Activated gamma-delta T cell treated with Interleukin-2 at 50 U/mL for 16 hours (primary cell): ENCODE measurements at regions not wholly inside any gene's neighbourhood (a gene's known extent, or its start where the extent isn't known, plus 50 kb on each side); places are given as distances from the start of the nearest gene placed in this dataset.

Source experiments
- DNase-seq: peaks from one replicate; pipeline ENCODE4 v3.0.0-alpha.2; 2020

DNA sequence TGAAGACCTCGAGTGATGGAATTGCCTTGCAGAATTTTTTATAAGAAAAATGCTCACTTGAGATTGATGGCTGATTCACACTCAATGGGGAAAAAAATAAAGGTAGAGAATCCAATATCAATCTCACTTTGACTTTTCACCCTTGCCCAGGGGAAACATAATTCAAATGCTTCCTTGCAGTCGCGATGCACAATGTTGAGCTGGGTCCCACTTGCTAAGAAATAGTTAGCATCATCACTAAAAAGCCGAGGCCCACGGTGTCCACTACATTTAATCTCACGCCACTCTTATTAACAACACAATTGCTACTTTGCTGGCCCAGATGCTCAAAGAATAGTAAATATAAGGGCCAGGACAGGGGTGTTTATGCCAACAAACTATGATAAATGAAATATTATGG lies 223.4 kb downstream of the SPTSSA start:
- no peak for DNase-seq

DNA sequence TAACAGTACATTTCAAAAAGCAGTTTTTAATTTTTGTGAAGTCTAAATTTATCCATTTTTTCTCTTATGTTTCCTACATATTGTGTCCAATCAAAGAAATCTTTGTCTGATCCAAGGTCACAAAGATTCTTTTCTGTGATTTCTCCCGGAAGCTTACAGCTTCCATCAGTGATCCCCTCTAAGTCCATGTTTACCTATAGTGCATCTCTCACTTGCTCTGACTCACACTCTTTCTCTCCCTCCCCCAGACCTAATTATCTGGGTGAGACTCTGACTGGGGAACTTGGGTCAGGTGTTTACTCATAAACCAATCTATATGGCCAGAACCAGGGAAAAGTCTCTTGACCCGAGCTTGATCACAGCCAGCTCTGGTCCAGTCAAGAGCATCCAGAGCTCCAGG lies 224.4 kb downstream of the SPTSSA start:
- no peak for DNase-seq

DNA sequence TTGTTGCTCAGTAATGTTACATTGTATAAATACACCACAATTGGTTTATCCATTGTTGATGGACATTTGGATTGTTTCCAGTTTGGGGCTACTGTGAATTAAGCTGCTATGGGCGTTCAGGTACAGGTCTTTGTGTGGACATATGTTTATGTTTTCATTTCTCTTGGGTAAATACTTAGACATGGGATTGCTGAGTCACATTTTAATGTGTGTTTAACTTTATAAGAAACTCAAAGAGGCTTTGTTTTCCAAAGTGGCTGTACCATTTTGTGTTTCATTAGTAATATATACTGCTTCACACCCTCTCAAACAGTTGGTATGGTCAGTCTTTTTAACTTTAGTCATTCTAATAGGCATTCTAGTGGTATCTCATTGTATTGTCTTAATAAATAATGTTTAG lies 225.0 kb downstream of the SPTSSA start:
- no peak for DNase-seq

DNA sequence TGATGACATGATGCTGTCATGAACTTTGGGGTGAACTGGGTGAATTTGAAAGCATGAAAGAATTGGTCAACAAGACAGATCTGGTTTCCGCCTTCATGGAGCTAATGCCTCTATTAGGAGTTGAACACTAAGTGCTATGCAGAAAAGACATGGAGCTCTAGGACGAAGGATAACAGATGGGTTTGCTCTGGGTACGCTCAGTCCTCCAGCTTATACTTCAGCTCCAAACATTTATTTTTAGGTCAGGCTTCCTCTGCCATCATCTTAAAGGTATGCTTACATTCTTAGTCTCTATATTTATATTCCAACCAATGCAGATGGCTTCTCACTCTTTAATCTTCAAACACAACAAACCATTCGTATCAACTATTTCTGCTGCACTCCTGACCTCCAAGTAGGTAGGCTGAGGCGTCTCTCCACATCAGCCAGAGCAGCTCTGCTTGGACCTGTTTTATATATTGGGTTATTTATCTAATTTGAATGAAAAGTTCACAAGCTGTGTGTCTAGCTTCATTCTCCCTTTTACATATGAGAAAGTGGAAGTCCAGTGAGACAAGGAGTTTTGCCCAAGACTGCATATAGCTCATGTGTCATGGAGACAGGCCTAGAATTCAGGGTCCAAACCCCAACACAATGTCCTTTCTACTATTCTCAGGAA lies 226.3 kb downstream of the SPTSSA start:
- DNase-seq: no peak

DNA sequence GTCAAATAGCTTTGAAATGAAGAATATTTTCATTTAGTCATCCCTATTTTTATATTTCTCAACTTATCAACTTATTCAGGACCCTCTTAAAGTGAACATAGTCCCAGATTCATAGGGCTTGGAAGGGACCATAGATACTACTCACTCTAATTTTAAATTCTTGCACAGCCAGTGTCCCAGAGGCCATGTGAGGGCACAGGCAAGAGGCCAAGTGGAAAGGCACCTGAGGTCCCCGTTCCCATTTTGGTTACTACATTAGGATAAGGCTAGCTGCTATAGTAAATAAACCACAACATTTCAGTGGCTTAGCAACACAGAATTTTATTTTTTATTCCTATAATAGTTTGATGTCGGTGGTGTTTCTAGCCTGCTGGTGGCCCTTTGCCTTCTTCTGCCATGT lies 227.8 kb downstream of the SPTSSA start:
- no peak for DNase-seq

DNA sequence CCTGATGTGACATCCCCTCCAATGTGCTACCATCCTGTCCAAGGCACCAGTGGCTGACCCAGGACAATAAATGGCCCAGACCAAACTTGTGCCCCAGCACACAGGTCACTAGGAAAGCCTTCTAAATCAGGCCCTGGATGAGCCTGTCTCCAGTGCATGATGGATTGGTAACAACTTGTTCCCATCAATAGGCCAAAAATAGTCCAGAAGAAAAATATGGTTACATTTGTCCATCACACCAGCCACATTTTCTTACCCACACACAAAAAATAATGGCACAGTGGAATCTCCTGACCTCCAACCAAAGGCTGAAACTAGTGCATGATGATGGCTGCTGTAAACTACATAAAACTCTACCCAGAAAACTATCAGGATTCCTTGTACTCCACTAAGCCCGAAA lies 228.4 kb downstream of the SPTSSA start:
- no peak for DNase-seq

DNA sequence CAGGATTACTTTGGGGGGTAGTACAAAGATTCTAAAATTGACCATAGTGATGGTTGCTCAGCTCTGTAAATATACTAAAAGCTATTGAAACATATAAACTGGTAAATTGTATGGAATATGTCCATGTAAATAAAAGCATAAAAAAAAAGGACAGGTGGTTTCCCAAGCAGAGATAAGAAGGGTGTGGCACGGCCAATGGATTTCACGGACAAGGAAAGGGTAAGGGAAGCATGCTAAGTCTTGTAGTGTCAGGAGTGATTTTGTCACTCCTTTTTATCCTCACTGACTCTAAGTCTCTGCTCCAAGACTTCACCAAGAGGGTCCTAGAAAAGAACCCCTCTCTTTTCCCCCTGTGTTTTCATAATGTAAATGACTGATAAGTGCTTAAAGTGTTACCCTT lies 229.2 kb downstream of the SPTSSA start:
- DNase-seq: no peak

DNA sequence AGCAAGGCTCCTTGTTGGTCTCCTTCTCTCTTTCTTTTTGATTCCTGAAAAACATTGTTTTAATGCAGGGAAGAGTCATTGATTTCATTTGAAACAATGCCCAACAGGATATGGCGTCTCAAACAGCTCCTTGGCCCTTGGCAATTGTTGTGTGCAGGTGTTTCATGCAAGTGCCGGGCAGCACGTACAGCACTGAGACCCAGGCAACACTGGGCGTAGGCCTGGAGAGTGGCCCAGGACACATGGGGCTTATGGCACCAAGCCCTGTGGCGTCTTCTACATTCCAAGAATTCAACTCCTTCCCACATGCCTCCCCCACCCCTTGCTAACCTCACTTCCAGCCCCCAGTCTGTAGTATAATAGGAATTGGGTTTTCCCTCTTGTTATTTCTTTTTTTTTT lies 230.4 kb downstream of the SPTSSA start:
- DNase-seq: no peak

DNA sequence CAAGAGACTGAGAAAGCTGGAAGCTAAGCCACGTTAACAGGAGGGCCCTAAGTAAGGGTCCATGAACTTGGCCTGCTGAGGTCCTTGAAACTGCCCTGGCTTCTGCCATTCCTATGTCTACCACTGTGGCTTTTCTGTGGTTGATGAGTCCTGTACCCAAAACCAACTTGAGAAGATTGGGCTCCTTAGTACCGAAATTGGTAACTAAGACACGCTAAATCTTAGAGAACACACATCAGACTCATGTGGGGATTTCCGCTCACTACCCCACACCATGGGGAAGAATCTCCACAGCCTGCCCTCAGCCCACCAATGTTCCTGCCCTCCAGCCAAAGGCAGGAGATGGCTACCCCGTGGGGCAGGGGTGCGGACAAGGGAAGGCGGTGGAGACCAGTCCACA lies 232.9 kb downstream of the SPTSSA start:
- no peak for DNase-seq

DNA sequence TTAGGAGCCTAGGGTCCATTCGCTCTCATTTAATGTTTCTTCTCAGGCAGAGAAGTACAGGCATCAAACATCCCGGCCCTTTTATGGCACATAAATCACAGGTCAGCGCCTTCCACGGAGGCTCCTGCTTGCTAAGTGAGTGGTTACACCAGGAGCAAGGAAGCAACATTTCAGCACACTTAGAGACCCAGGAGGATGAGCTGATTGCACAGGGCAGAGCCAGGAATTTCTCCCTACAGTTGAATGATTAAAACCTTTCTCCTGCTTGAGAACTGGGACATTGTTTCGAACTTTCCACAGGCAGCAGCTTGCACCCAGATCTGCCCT lies 233.4 kb downstream of the SPTSSA start:
- DNase-seq: no peak

DNA sequence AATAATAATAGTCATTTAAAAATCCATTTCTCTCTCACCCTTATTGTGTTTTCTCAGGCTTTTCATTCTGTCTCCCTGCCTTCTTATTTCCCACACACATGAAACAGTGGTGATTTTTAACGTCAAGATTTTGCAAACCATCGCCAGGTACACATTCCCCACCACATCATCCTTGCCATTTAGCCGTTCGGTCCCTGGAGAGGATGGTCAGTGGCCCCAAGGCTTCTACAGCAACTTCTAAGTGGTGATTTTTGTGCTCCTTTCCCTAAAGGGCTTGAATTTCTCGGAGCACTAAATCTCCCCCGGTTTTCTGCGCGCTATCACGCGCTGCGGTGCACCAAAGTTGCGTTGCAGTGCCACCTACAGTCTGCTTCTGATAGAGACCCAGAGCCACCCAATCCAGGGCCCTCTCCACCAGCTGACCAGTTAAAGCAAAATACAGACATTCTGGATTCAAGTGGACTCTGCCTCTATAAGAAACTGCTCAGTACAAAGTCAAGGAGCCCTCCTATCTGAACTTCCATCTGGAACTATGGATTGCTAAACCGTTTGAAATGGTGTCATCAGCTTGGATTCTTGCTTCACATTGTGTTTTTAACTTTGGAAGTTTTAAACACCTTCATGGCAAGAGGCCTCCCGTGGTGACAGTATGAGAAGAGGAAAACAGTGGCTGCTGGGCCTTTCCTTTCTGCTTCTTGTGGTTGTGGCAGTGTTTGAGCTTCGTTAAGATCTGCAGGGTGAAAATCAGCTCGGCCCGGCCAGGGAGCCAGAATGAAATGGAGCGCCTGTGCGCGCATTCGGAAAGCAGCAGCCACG lies 234.0 kb downstream of the SPTSSA start:
- DNase-seq: peak; percentile 29

DNA sequence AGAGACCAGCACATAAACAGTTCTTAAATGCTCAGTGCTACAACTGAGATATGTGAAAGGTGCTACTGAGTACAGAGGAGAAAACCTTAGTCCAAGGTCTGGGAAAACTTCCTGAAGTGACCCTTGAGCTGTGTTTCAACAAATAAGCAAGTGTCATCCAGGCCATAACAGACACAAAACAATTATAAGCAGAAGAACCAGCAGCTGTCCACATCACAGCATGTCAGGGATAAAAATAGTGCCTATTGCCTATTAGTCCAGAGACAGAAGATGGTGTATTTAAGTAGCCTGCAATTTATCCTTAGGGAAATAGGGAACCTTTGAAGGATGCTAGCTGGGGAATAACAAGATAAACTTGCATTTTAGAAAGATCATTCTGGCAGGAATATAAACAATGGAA lies 237.8 kb downstream of the SPTSSA start:
- no peak for DNase-seq

DNA sequence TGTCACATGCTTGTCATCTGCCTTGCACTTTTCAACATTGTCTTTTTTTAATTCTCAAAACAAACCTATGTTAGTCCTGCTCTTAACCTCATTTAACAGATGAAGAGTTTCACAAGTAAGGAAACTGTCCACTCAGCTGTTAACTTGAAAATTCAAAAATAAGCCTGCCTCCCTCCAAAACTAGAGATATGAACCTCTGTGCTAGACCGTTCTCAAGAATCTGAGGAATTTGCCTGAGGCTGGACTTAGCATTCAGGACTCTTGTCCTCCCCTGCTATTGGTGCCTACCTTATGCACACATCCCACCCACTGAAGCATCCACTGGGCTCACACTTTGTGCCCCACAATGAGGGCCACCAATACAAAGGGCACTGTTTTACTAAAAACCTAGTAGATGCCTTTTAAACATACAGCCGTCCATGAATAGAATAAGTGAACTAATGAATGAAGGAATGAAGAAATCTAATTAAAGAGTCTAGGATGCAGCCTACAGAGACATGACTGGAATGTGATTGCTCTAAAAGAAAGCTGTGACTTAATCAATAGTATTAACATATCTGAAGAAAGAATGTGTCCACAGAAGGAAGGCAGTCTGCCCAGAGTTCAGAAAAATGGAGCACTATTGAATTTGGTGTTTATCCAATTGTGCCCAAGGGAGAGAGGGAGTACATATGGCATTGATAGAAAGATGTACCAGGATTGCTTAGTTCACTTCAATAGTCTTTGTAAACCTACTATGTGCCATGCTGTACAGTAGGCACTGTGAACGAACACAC lies 238.5 kb downstream of the SPTSSA start:
- DNase-seq: no peak

DNA sequence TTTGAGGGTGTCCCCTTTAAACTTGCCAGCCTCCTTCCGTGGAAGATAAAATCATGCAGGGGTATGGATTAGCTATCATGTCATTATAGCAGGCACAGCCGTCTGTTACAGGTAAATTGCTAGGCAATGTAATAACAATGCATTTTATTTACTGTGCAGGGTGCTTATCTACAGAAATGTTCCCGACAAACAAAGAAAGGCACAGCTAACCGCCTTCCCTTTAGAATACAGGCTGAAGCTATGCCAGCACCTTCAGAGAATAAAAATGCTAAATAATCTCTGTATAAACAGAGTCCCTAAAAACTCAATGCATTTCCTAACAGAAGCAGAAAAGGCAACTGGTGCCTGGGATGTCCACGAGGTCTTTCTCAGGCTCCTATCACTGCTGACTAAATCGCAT lies 239.2 kb downstream of the SPTSSA start:
- no peak for DNase-seq

DNA sequence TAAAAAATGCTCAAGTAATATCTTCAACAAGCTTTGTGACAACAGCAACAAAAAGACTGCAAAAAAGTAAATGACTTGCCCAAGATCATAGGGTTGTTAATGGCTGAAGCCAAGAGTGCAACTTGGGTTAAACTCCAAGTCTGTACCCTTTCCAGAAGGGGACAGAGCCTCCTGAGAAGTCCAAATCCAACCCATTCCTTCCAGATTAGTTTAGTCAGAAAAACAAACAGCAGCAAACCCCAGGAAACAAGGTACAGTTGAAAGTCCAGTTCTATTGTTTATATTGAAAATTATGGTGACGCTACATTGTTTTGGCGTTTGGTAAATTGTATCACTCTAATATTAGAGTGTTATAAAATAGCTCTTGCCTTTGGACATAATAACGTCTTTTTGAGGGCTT lies 239.9 kb downstream of the SPTSSA start:
- no peak for DNase-seq

DNA sequence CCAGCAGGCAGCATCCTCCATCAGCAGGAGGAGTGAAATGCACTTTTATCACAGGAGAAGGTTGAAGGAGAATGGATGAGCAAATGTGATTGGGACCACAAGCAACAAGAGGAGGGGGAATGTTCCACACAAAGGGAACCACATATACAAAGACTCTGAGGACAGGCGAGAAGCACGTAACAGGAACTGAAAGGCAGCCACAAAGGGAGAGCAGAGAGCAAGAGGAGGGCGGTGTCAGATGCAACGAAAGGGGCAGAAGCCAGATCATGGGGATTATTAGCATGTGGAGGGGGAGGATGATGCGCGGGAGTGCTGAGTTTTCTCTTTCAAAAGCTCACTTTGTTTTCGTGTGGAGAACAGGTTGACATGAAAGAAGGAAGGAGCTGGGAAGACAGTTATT lies 241.1 kb downstream of the SPTSSA start:
- no peak for DNase-seq

DNA sequence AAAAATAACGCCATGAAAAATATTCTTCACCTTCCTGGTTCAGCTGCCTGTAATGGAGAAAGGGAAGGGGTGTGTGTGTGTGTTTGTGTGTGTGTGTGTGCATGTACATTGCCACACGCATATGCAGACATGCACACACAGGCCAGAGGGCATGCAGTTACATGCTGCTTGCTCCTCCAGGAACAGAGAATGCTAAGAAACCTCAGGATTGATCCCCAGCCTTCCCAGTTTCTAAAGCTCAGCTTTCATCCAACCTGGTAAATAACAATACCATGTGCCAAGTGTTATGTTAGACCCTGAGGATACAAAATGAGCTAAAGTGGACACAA lies 241.7 kb downstream of the SPTSSA start:
- no peak for DNase-seq

DNA sequence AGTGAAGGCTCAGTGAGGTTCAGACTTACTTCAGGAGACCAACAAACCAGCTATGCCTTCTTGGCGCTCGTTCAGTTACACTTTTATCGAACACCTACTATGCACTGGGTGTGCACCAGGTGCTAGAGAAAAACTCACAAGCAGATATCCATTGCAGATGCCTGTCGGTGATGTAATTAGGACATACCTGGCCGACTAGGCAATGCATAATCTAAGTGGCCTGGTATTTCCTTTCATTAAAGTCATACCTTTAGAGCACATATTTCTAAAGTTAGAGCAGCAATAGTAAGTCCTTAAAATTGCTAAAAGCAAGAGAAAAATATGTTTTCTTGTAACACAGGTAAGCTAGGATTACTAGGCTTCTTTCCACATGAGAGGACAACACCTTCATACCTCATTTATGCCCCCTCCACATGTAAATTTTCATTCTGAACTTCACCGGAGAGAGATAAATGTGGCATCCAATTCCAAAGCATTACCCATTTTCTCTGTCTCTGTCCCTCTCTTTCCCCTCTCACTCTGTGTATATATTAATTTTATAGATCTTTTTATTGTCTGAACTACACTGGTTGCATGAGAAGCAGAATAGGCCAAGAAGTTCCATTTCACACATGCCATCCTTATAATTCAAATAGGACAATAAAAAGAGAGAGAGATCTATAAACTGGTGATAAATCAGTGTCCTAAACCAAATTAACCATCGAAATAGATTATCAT lies 242.2 kb downstream of the SPTSSA start:
- DNase-seq: no peak

DNA sequence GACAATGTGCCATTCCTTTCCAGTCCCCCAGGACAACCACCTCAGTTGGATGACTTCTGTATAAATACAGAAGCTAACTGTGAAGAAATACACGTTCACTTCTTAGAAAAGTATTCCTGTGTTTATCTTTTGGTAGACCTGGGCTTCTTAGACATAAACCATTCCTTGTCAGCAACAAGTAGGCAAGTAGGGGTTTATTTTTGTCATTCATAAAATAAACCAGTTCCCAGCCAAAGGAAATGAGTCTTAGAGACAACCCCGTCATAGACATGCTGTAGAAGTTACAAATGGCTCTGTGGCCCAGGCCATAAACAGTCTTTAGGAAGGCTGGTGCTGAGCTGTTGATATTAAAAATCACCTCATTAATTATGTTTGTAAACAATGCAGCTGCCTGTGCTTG lies 243.2 kb downstream of the SPTSSA start:
- no peak for DNase-seq

DNA sequence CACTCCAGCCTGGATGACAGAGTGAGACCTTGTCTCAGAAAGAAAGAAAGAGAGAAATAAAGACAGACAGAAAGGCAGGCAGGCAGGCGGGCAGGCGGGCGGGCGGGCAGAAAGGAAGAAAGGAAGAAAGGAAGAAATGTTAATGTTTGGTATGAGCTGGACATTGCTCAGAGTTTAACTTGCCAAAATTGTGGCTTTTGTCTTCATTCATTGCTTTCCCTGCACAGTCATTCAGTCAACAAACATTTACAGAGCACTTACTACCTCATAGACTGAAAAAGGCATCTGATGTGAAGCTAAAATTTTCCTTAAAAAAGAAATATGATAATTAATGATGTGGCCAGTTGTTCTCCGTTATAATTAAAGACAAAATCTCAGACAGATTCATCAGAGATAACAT lies 247.1 kb downstream of the SPTSSA start:
- no peak for DNase-seq

DNA sequence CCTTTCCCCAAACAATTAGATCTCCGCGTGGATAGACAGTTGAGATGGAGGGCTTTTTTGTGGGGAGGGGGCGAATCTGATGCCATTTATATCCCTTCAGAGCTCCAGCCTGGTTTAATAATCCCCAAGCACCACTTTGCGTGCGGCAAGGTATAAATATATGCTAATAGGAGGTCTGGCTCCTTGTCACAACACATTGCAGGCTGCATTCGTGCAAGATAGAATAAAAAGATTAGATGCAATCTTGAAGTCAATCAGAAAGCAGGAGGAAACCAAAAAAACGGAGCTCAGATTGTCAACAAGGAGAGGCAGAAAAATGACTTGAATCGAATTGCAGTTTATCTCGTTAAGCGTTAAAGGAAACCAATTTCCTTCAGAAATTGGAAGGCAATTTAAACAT lies 248.7 kb downstream of the SPTSSA start:
- DNase-seq: no peak

DNA sequence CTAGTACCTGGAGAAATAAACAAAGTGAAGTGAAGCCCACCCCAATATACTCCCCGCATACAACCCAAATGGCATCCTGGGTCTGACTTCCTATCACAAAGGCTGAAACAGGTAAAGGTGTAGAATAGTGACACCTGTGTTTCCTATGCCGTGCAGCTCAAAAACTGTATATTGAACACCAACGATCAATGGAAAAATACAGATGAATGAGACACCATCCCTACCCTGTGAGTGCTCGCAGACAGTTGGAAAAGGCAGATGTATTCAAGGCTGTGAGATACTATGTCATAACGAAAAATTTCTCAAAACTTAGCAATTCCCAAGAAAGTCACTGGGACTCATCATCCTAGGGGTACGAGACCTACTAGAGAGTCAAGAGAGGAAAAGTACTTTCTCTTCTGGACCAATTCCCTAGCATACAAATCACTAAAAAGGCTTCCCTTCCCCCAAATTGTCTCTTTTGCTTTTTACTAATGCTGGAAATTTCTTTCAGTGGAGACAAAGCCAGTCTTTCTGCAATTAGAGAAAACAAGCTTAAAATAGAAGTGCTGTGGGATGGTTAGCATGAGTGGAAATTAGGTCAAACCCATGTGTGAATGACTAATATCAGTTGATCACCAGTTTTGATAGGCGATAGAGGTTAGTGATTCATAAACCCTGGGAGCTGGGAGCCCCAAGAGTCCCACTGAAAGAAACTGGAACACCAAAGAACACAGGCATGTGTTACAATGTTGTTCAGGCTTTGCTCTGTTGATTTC lies 249.7 kb downstream of the SPTSSA start:
- no peak for DNase-seq

DNA sequence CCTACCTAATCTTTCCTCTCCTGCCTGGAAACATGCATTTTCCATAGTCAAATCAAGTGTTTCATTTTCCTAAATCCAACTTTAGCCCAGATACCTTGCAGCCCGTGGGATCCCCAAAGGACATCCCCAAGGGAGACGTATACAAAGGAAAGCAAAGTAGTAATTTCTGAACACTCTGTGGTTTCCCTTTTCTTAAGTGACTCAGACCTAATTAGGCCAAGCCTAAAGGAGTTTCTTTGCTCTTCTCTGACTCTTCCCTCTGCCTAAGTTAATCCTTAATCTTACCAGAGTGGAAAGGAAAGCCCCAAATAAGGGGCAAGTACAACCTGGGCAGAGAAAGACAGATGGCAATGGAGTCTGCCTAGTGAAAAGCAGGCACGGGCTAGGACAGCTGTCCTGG lies 250.3 kb downstream of the SPTSSA start:
- DNase-seq: no peak
